GM21786 (cell line): ENCODE measurements at regions not wholly inside any gene's neighbourhood (a gene's known extent, or its start where the extent isn't known, plus 50 kb on each side); places are given as distances from the start of the nearest gene placed in this dataset.

ENCODE experiments used
- ATAC-seq: cut with Tn5 transposase; IDR thresholded peaks from one replicate; pipeline ENCODE4 v1.9.1; 2021; ENCODE audit not compliant: unreplicated experiment

DNA sequence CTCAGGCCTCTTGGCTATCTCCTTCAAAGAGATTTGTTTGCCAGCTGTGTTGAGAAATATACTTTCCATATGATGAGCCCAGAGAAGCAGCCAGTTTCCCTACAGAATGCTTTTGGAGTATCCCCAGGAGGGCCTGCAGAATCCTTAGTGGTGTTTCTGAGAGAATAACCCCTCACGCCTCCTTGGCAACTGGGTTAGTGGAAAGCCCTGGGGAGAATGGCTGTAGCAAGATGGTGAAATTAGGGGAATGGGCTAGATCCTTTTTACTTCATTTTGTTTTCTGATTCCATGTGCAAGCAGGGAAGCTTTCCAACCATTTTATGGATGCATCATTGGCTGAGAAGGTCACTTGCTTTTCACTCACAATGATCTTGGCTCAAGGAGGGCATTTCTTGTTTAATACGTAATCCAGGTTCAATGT is 364.6 kb downstream of the DMRT2 start:
- ATAC-seq: no peak

DNA sequence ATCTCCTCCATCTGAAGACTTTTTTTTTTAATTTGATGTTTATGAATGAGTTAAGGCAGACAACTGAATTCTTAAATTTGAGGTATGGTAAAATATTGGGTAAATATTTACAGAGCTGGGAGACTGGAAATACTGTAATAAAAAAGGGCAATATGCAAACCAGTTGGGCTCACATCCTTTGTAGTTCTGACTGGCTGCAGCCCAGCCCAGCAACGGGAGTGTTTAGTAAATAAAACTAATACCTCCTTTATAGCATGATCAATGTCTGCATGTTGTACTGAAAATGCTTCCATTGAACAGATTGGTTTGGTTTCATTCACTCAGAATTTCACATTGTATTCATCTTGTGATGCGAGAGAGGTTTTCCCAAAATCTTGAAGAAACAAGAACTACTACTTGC is 365.0 kb downstream of the DMRT2 start:
- ATAC-seq: no peak

GRCh38 chr9:1416261-1416660 is 366.1 kb downstream of the DMRT2 start:
- ATAC-seq: no peak

GRCh38 chr9:1421436-1421835 is 371.3 kb downstream of the DMRT2 start:
- no peak for ATAC-seq

GRCh38 chr9:1427875-1428274 is 377.7 kb downstream of the DMRT2 start:
- ATAC-seq: no peak

- no peak for ATAC-seq
Measured at GRCh38 chr9:1429297-1429696, 379.1 kb downstream of the DMRT2 start.

GRCh38 chr9:1431461-1431860 is 381.3 kb downstream of the DMRT2 start:
- no peak for ATAC-seq

GRCh38 chr9:1434052-1434767 is 384.1 kb downstream of the DMRT2 start:
- no peak for ATAC-seq

- ATAC-seq: no peak
Measured at GRCh38 chr9:1434811-1435210, 384.7 kb downstream of the DMRT2 start.

- ATAC-seq: no peak
Measured at GRCh38 chr9:1440256-1440655, 390.1 kb downstream of the DMRT2 start.

- no peak for ATAC-seq
Measured at GRCh38 chr9:1442105-1442504, 391.9 kb downstream of the DMRT2 start.

DNA sequence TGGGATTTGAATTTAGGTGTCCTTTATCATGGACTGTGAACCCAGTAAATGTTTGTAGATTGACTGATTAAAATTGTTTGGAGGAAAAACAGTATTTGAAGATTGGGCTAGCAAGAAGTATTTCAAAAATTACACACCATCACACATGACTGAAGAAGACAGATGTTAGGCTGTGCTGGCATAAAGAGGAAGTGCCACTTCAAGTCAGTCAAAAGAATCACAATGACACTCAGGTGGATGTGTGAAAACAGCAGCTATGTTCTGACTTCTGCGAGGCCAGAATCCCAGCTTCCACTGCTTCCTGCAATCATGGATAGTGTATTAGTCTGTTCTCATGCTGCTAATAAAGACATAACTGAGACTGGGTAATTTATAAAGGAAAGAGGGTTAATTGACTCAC is 393.3 kb downstream of the DMRT2 start:
- ATAC-seq: no peak

DNA sequence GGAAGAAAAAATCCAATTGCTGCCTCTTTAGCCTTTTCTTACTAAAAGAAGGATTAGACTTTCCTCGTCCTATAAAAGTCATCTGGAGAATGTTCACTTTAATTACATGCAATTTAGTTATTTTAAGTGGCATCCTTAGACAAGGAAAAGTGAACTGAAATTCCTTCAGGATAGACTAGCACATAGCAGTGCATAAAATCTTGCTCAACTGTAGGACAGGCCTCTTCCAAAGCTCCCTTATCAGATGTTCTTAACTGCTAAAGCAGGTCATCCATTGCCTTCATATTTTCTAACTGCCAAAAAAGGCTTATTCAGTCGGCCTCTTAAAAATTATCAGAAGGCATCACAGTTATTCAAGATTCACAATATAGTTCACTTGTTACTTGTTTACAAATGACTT is 396.5 kb downstream of the DMRT2 start:
- ATAC-seq: no peak

GRCh38 chr9:1453636-1454035 is 403.5 kb downstream of the DMRT2 start:
- no peak for ATAC-seq

DNA sequence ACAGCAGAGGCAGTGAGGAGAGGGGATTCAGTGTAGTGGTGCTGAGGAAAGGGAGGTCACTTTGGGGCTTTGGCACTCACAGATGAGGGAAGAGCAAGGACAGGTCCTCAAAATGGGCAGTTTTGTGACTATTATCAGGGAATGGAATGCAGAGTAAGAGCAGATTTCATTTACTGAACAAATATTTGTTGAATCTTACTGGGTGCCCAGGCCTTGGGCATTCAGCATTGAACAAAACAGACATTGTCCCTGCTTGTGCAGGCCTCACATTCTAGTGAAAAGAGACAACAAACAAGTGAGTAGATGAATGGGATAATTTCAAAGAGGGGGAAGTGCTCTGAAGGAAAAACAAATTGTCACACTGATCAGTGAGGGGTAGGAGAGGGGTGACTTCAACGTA is 404.1 kb downstream of the DMRT2 start:
- no peak for ATAC-seq

DNA sequence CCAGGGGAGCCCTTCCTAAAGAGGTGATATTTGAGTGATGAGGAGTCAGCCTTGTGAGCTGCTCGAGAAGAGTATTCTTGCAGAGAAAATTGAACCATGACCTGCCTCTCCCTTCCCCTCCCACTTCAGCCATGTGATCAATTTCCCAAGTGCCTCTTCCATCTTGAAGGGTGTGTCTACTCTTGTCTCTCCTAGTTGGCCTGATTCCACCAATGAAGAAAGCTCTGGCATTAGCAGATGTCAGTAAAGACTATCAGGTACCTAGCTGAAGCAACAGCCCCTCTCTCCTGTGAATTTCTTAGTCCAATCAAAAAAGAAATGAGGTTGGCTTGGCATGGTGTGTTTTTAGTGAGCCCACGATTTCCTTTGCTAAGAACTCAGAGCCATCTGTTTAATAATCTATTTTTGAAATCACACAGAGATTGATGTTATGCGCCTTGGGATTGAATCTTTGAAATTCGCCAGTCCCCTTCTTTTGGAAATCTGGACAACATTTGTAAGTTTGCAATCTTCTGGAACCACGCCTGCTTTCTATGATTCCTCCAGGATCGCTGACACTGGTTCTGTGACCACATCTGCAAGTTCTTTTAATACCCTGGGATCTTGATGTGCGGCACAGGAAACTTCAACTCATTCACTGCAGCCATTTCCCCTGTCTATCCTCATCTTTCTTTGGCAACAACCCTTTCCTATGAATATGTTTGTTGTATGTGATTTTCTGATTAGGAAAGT is 404.6 kb downstream of the DMRT2 start:
- no peak for ATAC-seq

DNA sequence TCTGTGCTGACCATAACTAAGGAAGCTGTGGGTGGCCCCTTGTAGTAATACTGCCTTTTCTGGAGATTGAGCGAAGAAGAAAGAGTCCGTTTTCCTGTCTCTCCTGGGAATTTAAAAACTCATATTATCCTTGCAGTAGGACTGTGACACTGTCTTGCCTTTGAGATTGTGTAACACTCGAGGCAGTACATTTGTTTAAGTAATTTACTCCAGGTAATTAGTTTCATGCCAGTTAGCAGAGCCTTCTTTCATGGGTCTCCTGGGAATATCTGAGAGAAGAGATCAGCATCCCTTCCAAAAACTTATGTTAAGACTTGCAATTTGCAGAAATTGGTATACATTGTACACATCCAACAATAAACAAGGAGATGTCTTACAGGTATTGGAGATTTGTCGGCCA is 405.6 kb downstream of the DMRT2 start:
- no peak for ATAC-seq

DNA sequence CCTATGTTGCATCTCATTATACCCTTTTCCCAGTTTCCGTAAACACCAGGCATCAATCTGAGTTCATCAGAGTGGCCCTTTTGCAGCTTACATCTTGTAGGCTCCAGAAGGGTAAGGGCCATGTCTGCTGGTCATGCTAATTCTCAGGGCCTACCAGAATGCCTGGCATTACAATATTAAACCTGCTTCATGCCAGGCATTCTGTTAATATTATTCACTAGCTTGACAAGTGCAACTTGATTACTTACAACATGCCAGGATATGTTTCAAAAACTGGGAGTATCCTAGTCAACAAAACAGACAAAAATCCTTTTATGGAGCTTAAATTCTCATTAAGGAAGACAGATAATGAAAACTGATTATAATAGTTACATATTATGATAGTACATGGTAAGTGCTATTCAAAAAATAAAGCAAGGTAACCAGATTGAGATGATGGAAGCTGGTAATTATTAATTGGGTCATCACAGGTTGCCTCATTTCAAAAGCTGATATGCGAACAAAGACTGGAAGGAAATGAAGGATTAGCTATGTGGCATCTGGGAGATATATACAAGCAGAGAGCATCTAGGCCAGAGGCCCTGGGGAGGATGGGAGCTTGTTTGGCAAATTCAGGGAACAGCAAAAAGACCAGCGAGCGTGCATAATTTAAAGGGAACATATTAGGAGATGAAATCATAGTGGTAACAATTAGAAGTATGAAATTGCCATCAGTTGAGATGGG is 406.3 kb downstream of the DMRT2 start:
- ATAC-seq: no peak

DNA sequence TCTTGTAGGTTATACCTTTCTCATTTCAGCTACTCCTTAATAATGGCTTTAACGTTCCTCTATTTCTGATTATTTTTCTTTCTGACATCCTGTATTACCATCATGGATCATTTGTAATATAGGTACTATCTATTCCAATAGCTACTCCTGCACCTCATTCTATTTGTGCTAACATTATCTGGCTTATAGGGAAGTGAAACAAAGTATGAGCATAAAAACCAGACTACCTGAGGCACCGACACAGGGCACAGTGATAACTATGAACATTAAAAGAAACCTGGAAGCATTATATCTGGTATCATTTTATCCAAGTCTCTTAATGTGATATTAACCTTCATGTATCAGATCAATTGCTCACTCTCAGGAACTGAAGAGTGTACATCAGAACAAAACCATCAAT is 407.3 kb downstream of the DMRT2 start:
- ATAC-seq: no peak

GRCh38 chr9:1458503-1458902 is 408.3 kb downstream of the DMRT2 start:
- no peak for ATAC-seq

DNA sequence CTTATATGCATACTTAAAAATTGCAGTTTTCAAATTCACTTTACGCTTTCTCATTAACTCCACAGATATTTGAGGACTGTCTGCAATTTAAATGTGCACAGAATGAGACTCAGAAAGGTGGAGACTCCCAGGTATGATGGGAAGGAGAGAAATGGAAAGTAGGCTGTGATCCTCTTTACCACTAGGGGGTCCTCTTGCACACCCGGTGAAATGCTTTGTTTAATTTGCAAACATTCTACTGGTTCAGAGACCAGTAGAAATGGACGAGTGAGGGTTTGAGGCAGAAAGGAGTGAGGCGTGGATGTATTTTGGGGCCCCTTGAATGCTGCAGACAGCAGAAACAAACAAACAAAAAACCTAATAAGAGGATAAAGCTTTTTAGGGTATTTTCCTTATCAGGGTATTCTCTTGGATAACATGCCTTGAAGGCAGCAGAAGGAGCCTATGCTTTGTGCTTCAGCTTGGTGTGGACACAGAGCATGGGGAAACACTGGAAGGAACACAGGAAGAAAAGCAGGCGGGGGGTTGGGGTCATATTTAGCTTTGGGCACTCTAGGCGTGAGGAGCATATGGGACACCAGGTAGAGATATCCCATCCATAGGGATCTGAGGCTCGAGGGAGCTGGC is 410.1 kb downstream of the DMRT2 start:
- peak; percentile 60 for ATAC-seq

DNA sequence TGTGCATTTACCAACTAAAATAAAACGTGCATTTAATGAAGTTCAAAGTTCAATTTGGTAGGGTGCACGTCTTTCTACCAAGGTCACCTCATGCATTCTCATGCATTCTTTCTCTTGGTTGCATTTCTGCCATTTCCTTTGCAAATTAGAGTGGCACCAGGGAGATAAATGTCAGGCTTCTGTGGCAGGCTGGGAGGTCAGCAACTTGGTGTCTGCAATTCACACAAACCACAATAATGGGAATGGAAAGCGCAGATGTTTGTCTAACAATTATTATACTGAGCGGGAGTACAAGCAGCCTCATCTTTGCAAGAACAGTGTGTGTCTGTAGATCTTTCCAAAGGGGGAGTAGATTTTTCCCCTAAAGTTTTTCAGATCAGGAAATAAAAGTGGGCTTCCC is 411.7 kb downstream of the DMRT2 start:
- ATAC-seq: no peak
